Fibroblast of the aortic adventitia (primary cell): ENCODE measurements at regions not wholly inside any gene's neighbourhood (a gene's known extent, or its start where the extent isn't known, plus 50 kb on each side); places are given as distances from the start of the nearest gene placed in this dataset.

Experiments
- DNase-seq: peaks from one replicate; pipeline ENCODE4 v3.0.0-alpha.2; 2010; ENCODE audit warnings: low read depth
- H3K4me3 ChIP-seq: 2 replicates; pipeline ENCODE4 v1.5.1; 2011; ENCODE audit warnings: low read depth, mild to moderate bottlenecking, control low read depth, low read length, moderate library complexity
- CTCF ChIP-seq: IDR thresholded peaks from 2 replicates; pipeline ENCODE4 v1.5.1; 2011; ENCODE audit warnings: mild to moderate bottlenecking, low read length, control low read depth, inconsistent platforms; ENCODE audit not compliant: insufficient read depth

GRCh38 chr5:105573575-105573974 is 2011.0 kb upstream of the NUDT12 start:
- no peak for DNase-seq
- no peak for TF ChIP-seq CTCF
- no peak overlapping the region for H3K4me3 ChIP-seq

- TF ChIP-seq CTCF = no peak
- no peak overlapping the region for H3K4me3 ChIP-seq
- no peak for DNase-seq
These were observed 2002.9 kb upstream of the NUDT12 start for GRCh38 chr5:105565531-105565930.

- no peak overlapping the region for H3K4me3 ChIP-seq
- no peak for DNase-seq
- no peak for TF ChIP-seq CTCF
These were observed 2001.3 kb upstream of the NUDT12 start for GRCh38 chr5:105563842-105564241.

GRCh38 chr5:105554568-105555169 is 1992.1 kb upstream of the NUDT12 start:
- TF ChIP-seq CTCF = no peak
- no peak for DNase-seq
- no peak overlapping the region for H3K4me3 ChIP-seq

GRCh38 chr5:105544300-105544699 is 1981.7 kb upstream of the NUDT12 start:
- no peak overlapping the region for H3K4me3 ChIP-seq
- DNase-seq = no peak
- TF ChIP-seq CTCF = no peak

- no peak for DNase-seq
These were observed 1974.1 kb upstream of the NUDT12 start for GRCh38 chr5:105536675-105537074.

More at GRCh38 chr5:105536675-105537074, 1974.1 kb upstream of the NUDT12 start:
- TF ChIP-seq CTCF = no peak
- no peak overlapping the region for H3K4me3 ChIP-seq
